ENCODE measurements at regions not wholly inside any gene's neighbourhood (a gene's known extent, or its start where the extent isn't known, plus 50 kb on each side); places are given as distances from the start of the nearest gene placed in this dataset.
"Not testable (repeated sequence)": the region's sequence is repeated elsewhere in the genome, so short reads cannot be mapped to it uniquely, and the experiment has no call there.

DNA sequence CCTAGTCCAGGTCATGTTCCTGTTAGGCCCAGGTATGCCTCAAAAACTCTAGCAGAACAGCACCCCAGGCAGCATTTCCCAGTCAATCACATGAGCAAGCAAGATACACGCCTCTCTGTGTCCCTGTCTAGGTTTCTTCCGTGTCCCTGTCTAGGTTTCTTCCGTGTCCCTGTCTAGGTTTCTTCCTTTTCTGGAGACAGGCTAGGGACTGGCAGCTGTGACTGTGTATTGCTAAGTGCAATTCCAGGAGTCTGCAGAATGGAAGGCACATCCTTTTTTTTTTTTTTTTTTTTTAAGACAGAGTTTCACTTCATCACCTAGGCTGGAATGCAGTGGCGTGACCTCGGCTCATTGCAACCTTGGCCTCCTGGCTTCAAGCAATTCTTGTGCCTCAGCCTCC, 77.6 kb downstream of the SETD4 start:
- DNase-seq (no peak), ATAC-seq (no peak)
- WGBS, result 86% methylated on average over 5 of the region's 5 CpGs
- intact Hi-C loops (cut with DNase I), result no loop called here
- Histone ChIP-seq H3K4me3 (ENCODE audit: low read length) (no peak overlapping the region), H3K9me3 (ENCODE audit: control insufficient read depth, low read length) (no peaks in the 10 kb centered on the region), H3K27ac (ENCODE audit: low read length) (no peak overlapping the region), H3K27me3 (ENCODE audit: control insufficient read depth, insufficient read depth) (no peaks in the 10 kb centered on the region), H3K4me1 (ENCODE audit: control insufficient read depth, insufficient read depth, low read length) (no peaks in the 10 kb centered on the region)

DNA sequence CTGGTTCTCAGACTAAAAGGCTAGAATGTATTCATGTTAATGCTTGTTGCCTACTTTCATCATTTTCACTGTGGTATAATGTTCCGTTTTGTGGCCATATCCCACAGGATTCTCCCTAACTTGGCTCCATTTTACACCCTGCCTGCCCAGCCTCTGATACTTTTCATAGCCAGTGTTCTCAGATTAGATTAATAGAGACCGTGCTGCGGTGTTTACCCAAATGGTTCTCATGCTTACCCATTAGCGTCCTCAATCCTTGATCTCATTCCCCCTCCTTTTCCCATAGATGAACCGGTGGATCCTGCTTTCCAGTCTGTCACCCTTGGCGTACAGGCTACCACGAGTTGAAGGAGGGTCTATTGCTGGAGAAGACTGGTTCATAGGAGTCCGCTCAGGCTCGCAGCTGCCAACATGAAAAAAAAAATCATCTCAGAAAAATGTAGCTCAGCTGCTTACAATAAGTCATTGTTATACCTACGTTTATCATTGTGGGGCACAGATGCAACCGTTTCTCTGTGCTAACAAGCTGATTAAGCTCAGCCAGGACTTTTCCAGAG, 78.7 kb downstream of the SETD4 start:
- Histone ChIP-seq H3K9me3 (ENCODE audit: control insufficient read depth, low read length) (no peaks in the 10 kb centered on the region), H3K27me3 (ENCODE audit: control insufficient read depth, insufficient read depth) (no peaks in the 10 kb centered on the region), H3K4me3 (ENCODE audit: low read length) (no peak overlapping the region), H3K4me1 (ENCODE audit: control insufficient read depth, insufficient read depth, low read length) (no peaks in the 10 kb centered on the region), H3K27ac (ENCODE audit: low read length) (no peak overlapping the region)
- intact Hi-C loops (cut with DNase I), result no loop called here
- ATAC-seq (no peak), DNase-seq (no peak)
- WGBS, result 59% methylated on average over 11 of the region's 11 CpGs

DNA sequence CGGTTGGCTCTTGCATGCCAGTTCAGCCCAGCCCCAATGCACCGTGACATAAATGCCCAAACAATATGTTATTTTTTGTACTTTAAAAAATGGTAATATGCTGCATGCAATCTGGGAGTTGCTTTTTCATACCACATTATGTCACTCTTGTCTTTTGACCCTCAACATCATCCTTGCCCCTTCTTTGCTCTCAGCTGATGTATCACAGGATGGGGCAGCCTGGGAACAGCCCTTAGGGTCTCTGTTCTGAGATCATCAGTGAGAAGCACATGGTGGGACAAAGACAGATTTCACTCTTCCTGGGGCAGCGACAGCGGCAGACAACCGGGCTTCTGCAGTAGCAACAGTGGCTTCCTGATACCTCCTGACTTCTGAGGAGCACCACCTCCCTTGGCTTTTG, 79.5 kb downstream of the SETD4 start:
- ATAC-seq (no peak), DNase-seq (no peak)
- intact Hi-C loops (cut with DNase I), result no loop called here
- no peak overlapping the region for H3K27ac ChIP-seq (ENCODE audit: low read length)
- 75% methylated on average over 5 of the region's 5 CpGs for WGBS
- H3K4me3 ChIP-seq (ENCODE audit: low read length), result no peak overlapping the region
- H3K4me1 ChIP-seq (ENCODE audit: control insufficient read depth, insufficient read depth, low read length), result no peaks in the 10 kb centered on the region
- H3K27me3 ChIP-seq (ENCODE audit: control insufficient read depth, insufficient read depth), result no peaks in the 10 kb centered on the region
- no peaks in the 10 kb centered on the region for H3K9me3 ChIP-seq (ENCODE audit: control insufficient read depth, low read length)

DNA sequence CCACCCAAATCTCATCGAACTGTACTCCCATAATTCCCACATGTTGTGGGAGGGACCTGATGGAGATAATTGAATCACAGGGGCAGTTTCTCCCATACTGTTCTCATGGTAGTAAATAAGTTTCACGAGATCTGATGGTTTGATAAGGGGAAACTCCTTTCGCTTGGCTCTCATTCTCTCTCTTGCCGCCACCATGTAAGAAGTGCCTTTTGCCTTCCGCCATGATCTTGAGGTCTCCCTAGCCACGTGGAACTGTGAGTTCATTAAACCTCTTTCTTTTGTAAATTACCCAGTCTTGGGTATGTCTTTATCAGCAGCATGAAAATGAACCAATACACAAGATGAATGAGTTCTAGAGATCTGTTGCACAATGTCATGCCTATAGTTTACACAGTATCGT, 82.5 kb downstream of the SETD4 start:
- H3K9me3 ChIP-seq (ENCODE audit: control insufficient read depth, low read length); ATAC-seq; H3K4me1 ChIP-seq (ENCODE audit: control insufficient read depth, insufficient read depth, low read length); H3K27me3 ChIP-seq (ENCODE audit: control insufficient read depth, insufficient read depth); DNase-seq; H3K27ac ChIP-seq (ENCODE audit: low read length); intact Hi-C loops (cut with DNase I); H3K4me3 ChIP-seq (ENCODE audit: low read length): not testable (repeated sequence)
- WGBS, result 87% methylated on average over 7 of the region's 7 CpGs

DNA sequence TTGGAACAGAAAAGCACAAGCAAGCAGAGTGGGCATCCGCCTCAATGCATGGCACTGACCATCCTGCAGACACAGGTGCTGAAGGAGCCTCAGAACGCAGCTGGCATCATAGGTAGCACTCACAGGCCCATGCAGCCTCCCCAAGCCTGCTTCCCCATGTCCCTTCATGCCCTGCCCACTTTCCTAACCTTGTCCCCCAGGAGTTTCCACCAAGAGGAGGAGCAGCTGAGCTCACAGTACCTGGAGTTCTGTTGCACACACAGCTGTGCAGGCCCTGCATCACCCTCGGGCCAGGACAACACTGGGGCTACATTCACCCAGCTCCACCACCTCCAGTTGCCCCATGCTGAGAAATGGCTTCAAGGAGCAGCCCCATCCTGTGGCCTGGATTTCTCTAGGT, 83.4 kb downstream of the SETD4 start:
- no peaks in the 10 kb centered on the region for H3K4me1 ChIP-seq (ENCODE audit: control insufficient read depth, insufficient read depth, low read length)

DNA sequence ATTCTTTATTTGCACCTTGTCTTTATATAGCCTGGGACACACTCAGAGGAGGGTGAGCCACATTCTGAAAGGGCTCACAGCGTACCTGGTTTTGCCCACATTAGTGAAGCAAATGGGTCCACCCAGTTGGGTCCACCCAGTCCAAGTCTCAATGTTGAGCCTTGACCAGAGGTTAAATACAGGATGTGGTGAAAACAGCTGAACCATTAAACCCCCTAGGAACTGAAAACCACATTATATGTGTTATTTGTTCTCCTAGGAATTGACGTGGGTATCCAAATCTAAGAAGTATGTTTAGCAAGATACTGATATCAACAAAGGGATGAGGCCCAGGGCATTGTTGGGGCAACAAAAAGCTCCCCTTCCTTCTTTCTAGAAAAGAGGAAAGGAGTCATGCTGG, 83.8 kb downstream of the SETD4 start:
- WGBS, result 76% methylated on average over 2 of the region's 2 CpGs
- DNase-seq (no peak), ATAC-seq (no peak)
- Histone ChIP-seq H3K9me3 (ENCODE audit: control insufficient read depth, low read length) (no peaks in the 10 kb centered on the region), H3K27ac (ENCODE audit: low read length) (no peak overlapping the region), H3K4me3 (ENCODE audit: low read length) (no peak overlapping the region), H3K27me3 (ENCODE audit: control insufficient read depth, insufficient read depth) (no peaks in the 10 kb centered on the region), H3K4me1 (ENCODE audit: control insufficient read depth, insufficient read depth, low read length) (no peaks in the 10 kb centered on the region)
- intact Hi-C loops (cut with DNase I), result no loop called here

More for the DNA sequence above, 83.4 kb downstream of the SETD4 start:
- Histone ChIP-seq H3K27ac (ENCODE audit: low read length) (no peak overlapping the region), H3K4me3 (ENCODE audit: low read length) (no peak overlapping the region), H3K27me3 (ENCODE audit: control insufficient read depth, insufficient read depth) (no peaks in the 10 kb centered on the region), H3K9me3 (ENCODE audit: control insufficient read depth, low read length) (no peaks in the 10 kb centered on the region)
- DNase-seq (no peak), ATAC-seq (no peak)
- 77% methylated on average over 3 of the region's 3 CpGs for WGBS
- intact Hi-C loops (cut with DNase I), result no loop called here

DNA sequence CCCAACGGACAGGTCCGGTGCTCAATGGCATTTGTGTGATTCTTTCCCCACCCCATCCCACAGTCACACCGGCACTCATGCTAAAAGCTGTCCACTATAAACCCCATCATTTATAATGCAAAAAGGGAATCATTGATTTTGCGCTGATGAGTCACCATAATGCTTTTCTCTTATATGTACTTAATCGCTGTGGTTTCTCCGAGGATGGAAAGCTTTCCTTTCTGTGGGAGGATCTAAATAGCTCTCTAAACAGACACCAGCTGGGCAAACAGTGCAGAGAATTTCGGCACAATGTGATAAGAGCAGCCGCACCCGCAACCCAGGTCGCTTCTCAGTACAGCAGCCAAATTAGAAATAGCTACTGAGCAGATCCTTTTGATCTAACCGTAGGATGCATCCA, 85.6 kb downstream of the SETD4 start:
- no peak overlapping the region for H3K4me3 ChIP-seq (ENCODE audit: low read length)
- no peak overlapping the region for H3K27ac ChIP-seq (ENCODE audit: low read length)
- ATAC-seq (no peak), DNase-seq (no peak)
- H3K4me1 ChIP-seq (ENCODE audit: control insufficient read depth, insufficient read depth, low read length), result no peaks in the 10 kb centered on the region
- 62% methylated on average over 11 of the region's 11 CpGs for WGBS
- H3K9me3 ChIP-seq (ENCODE audit: control insufficient read depth, low read length), result no peaks in the 10 kb centered on the region
- H3K27me3 ChIP-seq (ENCODE audit: control insufficient read depth, insufficient read depth), result no peaks in the 10 kb centered on the region
- intact Hi-C loops (cut with DNase I), result no loop called here

DNA sequence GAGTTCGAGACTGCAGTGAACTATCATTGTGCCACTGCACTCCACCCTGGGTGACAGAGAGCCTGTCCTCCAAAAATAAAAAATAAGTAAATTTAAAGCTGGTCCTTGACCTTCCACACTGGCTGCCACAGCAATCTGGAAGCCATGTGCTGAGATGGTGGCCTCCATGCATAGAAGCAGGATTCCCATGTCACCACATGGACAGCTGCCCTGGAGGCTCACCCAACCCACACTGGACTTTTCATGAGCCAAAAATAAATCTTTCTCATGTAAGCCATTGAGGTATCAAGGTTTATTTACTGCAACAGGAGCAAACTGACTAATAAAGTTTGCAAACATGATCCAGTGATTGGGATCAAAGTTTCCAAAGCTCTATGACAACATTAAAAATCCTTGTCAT, 88.5 kb downstream of the SETD4 start:
- Histone ChIP-seq H3K27ac (ENCODE audit: low read length) (no peak overlapping the region), H3K27me3 (ENCODE audit: control insufficient read depth, insufficient read depth) (no peaks in the 10 kb centered on the region), H3K4me3 (ENCODE audit: low read length) (no peak overlapping the region), H3K9me3 (ENCODE audit: control insufficient read depth, low read length) (no peaks in the 10 kb centered on the region), H3K4me1 (ENCODE audit: control insufficient read depth, insufficient read depth, low read length) (no peaks in the 10 kb centered on the region)
- intact Hi-C loops (cut with DNase I), result no loop called here
- ATAC-seq (no peak), DNase-seq (no peak)
- 92% methylated on average over 1 of the region's 1 CpG for WGBS

DNA sequence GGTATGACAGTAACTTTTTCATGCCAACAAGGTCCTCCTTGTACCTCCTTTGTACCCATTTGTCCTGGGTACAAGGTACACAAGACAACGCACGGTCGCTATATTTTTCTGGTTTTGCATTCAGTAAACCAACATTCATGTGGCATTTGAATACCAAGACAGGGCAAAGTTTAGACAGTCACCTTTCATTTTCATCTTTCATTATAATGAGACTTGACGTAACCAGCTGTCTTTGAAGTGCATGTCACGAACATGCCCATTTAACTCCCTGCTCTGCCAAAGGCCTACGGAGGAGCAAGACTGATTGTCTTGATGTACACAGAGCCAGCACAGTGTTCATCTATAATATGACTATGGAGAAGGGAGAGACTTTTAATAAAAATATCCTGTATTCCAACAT, 91.0 kb downstream of the SETD4 start:
- Histone ChIP-seq H3K4me1 (ENCODE audit: control insufficient read depth, insufficient read depth, low read length) (no peaks in the 10 kb centered on the region), H3K27me3 (ENCODE audit: control insufficient read depth, insufficient read depth) (no peaks in the 10 kb centered on the region), H3K9me3 (ENCODE audit: control insufficient read depth, low read length) (no peaks in the 10 kb centered on the region), H3K27ac (ENCODE audit: low read length) (no peak overlapping the region), H3K4me3 (ENCODE audit: low read length) (no peak overlapping the region)
- DNase-seq (no peak), ATAC-seq (no peak)
- WGBS, result 93% methylated on average over 6 of the region's 6 CpGs
- intact Hi-C loops (cut with DNase I), result no loop called here

DNA sequence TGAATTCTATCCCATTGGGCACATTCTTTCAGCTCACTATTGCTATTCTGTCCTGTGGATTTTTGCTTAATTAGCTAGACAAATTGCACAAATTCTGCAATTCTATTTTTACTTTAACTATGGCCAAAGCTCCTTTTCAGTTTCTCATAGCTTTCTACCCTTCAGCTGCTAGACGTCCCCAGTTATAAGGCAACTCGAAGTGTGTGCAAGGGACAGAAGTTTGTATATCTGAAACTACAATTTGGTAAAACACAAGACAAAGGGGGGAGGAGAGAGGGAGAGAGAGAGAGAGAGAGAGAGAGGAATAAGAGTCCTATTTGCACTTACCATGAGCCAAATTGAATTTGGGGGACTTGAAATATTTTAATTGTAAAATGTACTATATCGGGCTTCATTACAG, 91.8 kb downstream of the SETD4 start:
- DNase-seq, result no peak
- intact Hi-C loops (cut with DNase I), result no loop called here
- no peaks in the 10 kb centered on the region for H3K9me3 ChIP-seq (ENCODE audit: control insufficient read depth, low read length)
- no peak for ATAC-seq
- no peaks in the 10 kb centered on the region for H3K27me3 ChIP-seq (ENCODE audit: control insufficient read depth, insufficient read depth)
- H3K27ac ChIP-seq (ENCODE audit: low read length), result no peak overlapping the region
- no peaks in the 10 kb centered on the region for H3K4me1 ChIP-seq (ENCODE audit: control insufficient read depth, insufficient read depth, low read length)
- WGBS, result 87% methylated on average over 3 of the region's 3 CpGs
- H3K4me3 ChIP-seq (ENCODE audit: low read length), result no peak overlapping the region

DNA sequence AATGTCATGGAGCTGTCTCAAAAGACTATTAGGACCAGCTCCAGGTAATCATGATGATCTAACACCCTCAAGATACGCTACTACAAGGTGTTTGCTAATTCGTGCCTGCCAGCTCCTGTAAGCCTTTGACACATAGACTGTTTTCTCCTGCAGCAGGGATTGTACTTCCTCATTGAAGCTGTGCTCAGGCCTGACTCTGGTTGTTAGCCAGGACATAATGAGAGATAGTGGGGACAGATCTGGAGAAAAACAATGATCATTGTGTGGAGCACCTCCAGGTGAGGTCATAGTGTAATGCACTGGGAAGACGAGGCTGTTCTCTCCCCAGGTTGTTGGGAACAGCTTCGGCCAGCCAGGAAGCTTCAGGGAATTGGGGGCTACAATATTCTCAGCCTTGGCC, 94.6 kb downstream of the SETD4 start:
- no peak overlapping the region for H3K4me3 ChIP-seq (ENCODE audit: low read length)
- WGBS, result 70% methylated on average over 4 of the region's 4 CpGs
- H3K4me1 ChIP-seq (ENCODE audit: control insufficient read depth, insufficient read depth, low read length), result no peaks in the 10 kb centered on the region
- H3K27me3 ChIP-seq (ENCODE audit: control insufficient read depth, insufficient read depth), result no peaks in the 10 kb centered on the region
- ATAC-seq, result no peak
- H3K9me3 ChIP-seq (ENCODE audit: control insufficient read depth, low read length), result no peaks in the 10 kb centered on the region
- intact Hi-C loops (cut with DNase I), result no loop called here
- H3K27ac ChIP-seq (ENCODE audit: low read length), result no peak overlapping the region
- DNase-seq, result no peak

DNA sequence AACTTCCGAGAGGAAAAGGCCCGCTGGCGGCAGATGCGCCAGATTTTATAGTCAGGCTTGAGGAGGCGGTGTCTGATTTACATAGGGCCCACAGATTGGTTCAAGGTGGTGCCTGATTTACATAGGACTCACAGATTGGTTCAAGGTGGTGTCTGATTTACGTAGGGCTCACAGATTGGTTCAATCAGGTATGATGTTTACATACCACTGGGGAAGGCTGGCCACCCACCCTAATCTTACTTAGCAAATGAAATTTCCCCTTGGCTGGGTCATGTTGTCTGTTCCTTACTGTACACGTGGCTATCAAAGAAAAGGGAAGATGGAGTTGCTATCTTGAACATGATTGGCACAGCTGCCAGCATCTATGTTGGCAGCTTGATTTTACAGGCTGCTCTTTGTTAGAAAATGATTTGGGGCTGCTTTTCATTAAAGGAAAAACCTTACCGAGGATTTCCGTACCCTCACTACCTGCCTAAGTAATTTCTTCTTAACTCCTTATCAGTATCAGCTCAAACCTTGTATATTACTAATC, 96.3 kb downstream of the SETD4 start:
- no peak overlapping the region for H3K4me3 ChIP-seq (ENCODE audit: low read length)
- no peaks in the 10 kb centered on the region for H3K4me1 ChIP-seq (ENCODE audit: control insufficient read depth, insufficient read depth, low read length)
- intact Hi-C loops (cut with DNase I), result no loop called here
- no peak overlapping the region for H3K27ac ChIP-seq (ENCODE audit: low read length)
- H3K9me3 ChIP-seq (ENCODE audit: control insufficient read depth, low read length), result no peaks in the 10 kb centered on the region
- DNase-seq (no peak), ATAC-seq (no peak)
- 79% methylated on average over 9 of the region's 9 CpGs for WGBS
- no peaks in the 10 kb centered on the region for H3K27me3 ChIP-seq (ENCODE audit: control insufficient read depth, insufficient read depth)
